ENCODE measurements at regions not wholly inside any gene's neighbourhood (a gene's known extent, or its start where the extent isn't known, plus 50 kb on each side); places are given as distances from the start of the nearest gene placed in this dataset.

DNA sequence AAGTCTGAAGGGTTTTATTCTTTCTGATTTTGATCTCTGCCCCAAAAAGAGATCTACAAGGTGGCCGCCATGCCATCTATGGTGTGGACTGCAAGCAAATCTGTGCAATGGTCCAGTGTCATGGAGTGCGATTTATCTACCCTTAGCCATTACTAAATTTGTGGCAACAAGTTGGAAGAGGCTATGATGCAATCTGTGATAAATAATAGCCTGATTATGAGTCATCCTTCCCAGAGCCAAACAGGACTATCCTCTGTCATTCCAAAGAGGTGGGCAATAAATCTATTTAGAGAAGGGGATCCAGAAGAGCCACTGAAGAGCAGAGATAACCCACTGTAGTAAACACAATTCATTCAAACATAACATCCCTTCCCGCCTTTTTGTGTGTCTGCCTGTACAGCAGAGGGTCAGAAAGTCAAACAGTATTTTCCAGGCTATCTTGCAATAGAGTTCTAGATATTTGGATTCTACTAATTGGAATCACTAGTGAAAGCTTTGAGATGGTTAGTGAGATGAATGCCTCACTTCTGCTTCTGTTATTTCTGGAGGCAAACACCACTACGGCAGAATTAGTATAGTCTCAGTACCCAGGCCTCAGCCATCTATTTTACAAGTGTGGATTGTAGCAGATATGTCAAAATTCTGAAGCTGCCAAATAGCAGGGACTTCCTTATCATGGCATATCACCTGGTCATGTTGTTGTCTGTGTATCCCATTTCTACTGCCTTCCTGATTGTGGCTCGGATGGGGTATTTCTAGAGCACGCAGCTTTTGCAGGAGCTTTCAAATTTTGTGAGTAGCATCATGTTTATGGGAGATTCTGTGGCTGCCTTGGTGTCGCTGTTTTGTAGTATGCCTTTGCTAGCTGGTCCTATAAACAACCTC is 192.0 kb downstream of the SMIM20 start:
- H3K27ac ChIP-seq = no peak overlapping the region
- no peaks in the 10 kb centered on the region for H3K27me3 ChIP-seq
- no peak for DNase-seq
- peaks cover 5% of the 10 kb centered on the region for H3K4me1 ChIP-seq
- H3K9me3 ChIP-seq (replicated peaks) = peaks cover 6% of the 10 kb centered on the region; the same call in 1 of the 2 replicates
- no peaks in the 10 kb centered on the region for H3K36me3 ChIP-seq
- no peak overlapping the region for H3K4me3 ChIP-seq

- DNase-seq = no peak
- Histone ChIP-seq H3K27ac (no peak overlapping the region), H3K4me3 (no peak overlapping the region)
Measured at GRCh38 chr4:26106776-26107175, 192.8 kb downstream of the SMIM20 start.

DNA sequence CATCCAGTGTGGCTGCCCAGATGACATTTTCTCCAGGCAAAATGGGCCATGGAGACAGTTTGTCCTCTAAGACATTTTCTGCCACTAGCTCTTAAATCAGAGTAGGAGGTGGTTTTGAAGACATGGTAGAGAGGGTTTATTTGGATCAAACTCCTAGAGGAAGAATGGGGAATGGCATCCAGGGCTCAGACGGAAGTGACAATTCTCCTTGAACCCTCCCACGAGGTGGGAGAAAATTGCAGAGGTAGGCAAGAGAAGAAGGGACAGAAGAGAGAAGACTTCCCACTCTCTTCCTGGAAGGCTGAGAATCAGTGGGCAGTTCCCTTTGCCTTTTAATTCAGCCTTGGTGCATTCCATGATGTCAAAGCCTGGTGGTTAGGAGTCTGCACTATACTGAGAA is 194.0 kb downstream of the SMIM20 start:
- H3K9me3 ChIP-seq (replicated peaks) = peaks cover 12% of the 10 kb centered on the region
- no peaks in the 10 kb centered on the region for H3K27me3 ChIP-seq
- H3K4me1 ChIP-seq = peaks cover 5% of the 10 kb centered on the region
- DNase-seq = no peak
- no peaks in the 10 kb centered on the region for H3K36me3 ChIP-seq
- H3K27ac ChIP-seq = no peak overlapping the region
- no peak overlapping the region for H3K4me3 ChIP-seq

More at GRCh38 chr4:26106776-26107175, 192.8 kb downstream of the SMIM20 start:
- no peaks in the 10 kb centered on the region for H3K36me3 ChIP-seq
- H3K4me1 ChIP-seq = peaks cover 5% of the 10 kb centered on the region
- peaks cover 6% of the 10 kb centered on the region for H3K9me3 ChIP-seq (replicated peaks)
- H3K27me3 ChIP-seq = no peaks in the 10 kb centered on the region

DNA sequence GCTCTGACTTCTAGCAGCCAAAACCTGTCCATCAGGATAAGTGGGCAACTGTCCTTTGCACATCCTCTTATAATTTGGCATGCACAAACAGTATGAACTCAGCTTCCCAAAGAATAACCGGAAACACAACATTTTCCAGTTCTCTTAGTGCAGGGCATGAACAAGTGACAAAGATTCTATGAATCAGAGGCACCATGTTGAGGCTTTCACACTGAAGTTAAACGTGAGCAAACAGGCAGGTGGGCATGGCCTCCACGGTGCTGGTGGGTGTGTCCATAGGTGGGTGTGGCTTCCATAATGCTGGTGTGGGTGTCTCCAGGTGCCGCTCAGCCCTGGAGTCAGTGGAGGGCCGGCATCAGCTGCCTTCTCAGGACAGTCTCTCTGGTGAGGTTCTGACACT is 196.5 kb downstream of the SMIM20 start:
- Histone ChIP-seq H3K4me3 (no peak overlapping the region), H3K9me3 (replicated peaks) (peaks cover 27% of the 10 kb centered on the region), H3K27me3 (no peaks in the 10 kb centered on the region), H3K4me1 (peaks cover 5% of the 10 kb centered on the region; the same call in 1 of the 2 replicates), H3K27ac (no peak overlapping the region), H3K36me3 (no peaks in the 10 kb centered on the region)
- DNase-seq = no peak

DNA sequence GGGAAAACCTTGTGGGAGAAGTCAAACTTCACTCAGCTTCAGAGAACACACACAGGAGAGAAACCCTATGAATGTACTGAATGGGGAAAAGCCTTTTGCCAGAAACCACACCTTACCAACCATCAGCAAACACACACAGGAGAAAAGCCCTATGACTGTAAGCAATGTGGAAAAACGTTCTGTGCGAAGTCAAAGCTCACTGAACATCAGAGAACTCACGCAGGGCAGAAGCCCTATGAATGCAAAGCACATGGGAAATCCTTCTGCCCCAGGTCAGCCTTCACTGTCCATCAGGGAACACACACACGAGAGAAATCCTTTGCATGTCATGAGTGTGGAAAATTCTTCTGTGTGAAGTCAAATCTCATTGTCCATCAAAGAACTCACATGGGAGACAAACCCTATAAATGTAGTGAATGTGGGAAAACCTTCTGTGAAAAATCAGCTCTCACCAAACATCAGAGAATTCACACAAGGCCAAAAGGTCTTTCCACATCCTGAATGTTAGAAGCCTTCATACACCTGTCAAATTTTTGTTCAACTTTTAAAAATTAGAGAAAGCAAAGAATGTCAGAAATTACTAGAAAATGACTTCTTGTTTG is 199.4 kb downstream of the SMIM20 start:
- Histone ChIP-seq H3K36me3 (no peaks in the 10 kb centered on the region), H3K27ac (no peak overlapping the region), H3K4me1 (no peaks in the 10 kb centered on the region), H3K27me3 (no peaks in the 10 kb centered on the region), H3K9me3 (replicated peaks) (peaks cover 23% of the 10 kb centered on the region), H3K4me3 (no peak overlapping the region)
- DNase-seq = no peak

DNA sequence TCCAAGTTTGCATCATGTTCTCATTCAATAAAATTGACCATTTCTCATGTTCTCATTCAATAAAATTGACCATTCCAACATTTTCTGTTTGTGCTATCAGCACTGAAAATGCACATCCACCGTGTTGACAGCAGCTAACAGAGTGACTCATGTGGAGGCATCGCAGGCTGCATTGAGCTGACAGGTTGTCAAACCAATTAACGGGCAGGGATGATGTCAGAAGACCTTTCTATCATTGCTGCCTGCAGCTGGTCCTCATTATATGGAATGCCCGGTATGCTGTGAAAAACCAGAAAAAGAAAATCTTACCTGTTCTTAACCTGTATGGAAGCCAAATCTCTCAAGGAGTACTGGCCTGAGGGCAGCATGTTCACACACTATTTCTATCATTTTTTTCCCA is 202.0 kb downstream of the SMIM20 start:
- Histone ChIP-seq H3K27me3 (no peaks in the 10 kb centered on the region), H3K4me1 (no peaks in the 10 kb centered on the region), H3K27ac (no peak overlapping the region), H3K4me3 (no peak overlapping the region), H3K9me3 (replicated peaks) (peaks cover 23% of the 10 kb centered on the region), H3K36me3 (no peaks in the 10 kb centered on the region)
- no peak for DNase-seq

- H3K9me3 ChIP-seq (replicated peaks) = no peaks in the 10 kb centered on the region
- H3K27me3 ChIP-seq = no peaks in the 10 kb centered on the region
- H3K4me1 ChIP-seq = 0 out of 2 replicates have a peak, but pooled peaks cover 2% of the 10 kb centered on the region
- no peak overlapping the region for H3K4me3 ChIP-seq
- no peak overlapping the region for H3K27ac ChIP-seq
- H3K36me3 ChIP-seq = no peaks in the 10 kb centered on the region
- no peak for DNase-seq
Measured at GRCh38 chr4:26120098-26120825, 200.6 kb upstream of the RBPJ start.

- H3K4me1 ChIP-seq = peaks cover 2% of the 10 kb centered on the region; the same call in 1 of the 2 replicates
- H3K9me3 ChIP-seq (replicated peaks) = no peaks in the 10 kb centered on the region
- no peak overlapping the region for H3K4me3 ChIP-seq
- no peaks in the 10 kb centered on the region for H3K36me3 ChIP-seq
- H3K27me3 ChIP-seq = no peaks in the 10 kb centered on the region
- H3K27ac ChIP-seq = no peak overlapping the region
- no peak for DNase-seq
Measured at GRCh38 chr4:26122690-26123089, 198.1 kb upstream of the RBPJ start.

DNA sequence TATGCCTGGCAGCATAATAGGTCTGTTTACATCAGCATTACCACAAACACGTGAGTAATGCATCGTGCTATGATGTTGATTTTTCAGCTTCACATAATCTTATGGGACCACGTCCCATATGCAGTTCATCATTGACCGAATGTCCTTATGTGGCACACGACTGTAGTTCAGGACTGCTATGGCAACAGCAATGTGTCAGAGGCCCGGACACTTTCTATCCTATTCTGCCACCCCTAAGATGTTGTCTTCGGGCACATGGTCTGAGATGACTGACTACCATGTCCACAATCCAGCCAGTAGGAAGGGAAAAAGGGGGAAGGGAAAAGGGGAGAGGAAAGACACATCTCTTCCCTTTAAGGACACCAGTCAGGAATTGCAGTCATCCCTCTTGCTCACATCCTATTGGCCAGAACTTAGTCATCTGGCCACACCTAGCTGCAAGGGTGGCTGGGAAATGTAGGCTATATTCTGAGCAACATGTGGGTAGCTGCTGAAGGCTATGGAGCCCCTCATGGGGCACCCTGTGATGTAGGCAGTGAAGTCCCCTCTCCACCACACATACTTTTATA is 196.0 kb upstream of the RBPJ start:
- Histone ChIP-seq H3K9me3 (replicated peaks) (no peaks in the 10 kb centered on the region), H3K36me3 (no peaks in the 10 kb centered on the region), H3K4me1 (peaks cover 2% of the 10 kb centered on the region; the same call in 1 of the 2 replicates), H3K27ac (no peak overlapping the region), H3K4me3 (no peak overlapping the region), H3K27me3 (no peaks in the 10 kb centered on the region)
- DNase-seq = peak in 1 of 2 experiments; percentile 39

GRCh38 chr4:26126143-26126718 is 194.6 kb upstream of the RBPJ start:
- H3K36me3 ChIP-seq = no peaks in the 10 kb centered on the region
- no peak overlapping the region for H3K4me3 ChIP-seq
- no peaks in the 10 kb centered on the region for H3K9me3 ChIP-seq (replicated peaks)
- DNase-seq = no peak
- H3K27me3 ChIP-seq = no peaks in the 10 kb centered on the region
- no peak overlapping the region for H3K27ac ChIP-seq
- H3K4me1 ChIP-seq = peaks cover 2% of the 10 kb centered on the region; the same call in 1 of the 2 replicates

- no peaks in the 10 kb centered on the region for H3K36me3 ChIP-seq
- H3K9me3 ChIP-seq (replicated peaks) = no peaks in the 10 kb centered on the region
- H3K27ac ChIP-seq = no peak overlapping the region
- peaks cover 2% of the 10 kb centered on the region; the same call in 1 of the 2 replicates for H3K4me1 ChIP-seq
- no peaks in the 10 kb centered on the region for H3K27me3 ChIP-seq
- peak; percentile 22 to 31 for DNase-seq
- H3K4me3 ChIP-seq = no peak overlapping the region
Measured at GRCh38 chr4:26126994-26127393, 193.8 kb upstream of the RBPJ start.

DNA sequence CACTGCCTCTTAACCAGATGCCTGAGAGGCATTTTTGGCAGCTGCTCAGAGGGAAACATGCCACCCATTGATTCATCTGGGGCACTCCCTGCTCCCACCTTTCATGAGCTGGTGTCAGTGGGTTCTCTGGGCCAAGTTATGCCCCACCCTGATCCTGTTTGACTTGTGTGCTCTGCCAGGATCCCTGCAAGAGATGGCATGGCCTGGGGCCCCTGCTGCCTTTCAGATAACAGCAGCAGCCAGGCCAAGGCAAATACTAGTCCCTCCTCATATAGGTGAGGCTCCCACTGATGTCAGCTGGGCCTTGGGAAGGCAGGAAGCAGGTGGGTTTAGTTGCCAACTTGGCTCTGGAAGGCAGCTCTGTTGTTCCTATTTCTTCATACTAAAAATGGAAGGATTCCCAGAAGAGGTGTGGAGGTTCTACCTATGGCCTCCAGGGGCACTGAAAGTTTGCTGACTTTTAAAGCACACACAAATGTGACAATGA is 192.9 kb upstream of the RBPJ start:
- Histone ChIP-seq H3K4me1 (peaks cover 2% of the 10 kb centered on the region; the same call in 1 of the 2 replicates), H3K27me3 (no peaks in the 10 kb centered on the region), H3K36me3 (no peaks in the 10 kb centered on the region), H3K4me3 (no peak overlapping the region), H3K27ac (no peak overlapping the region), H3K9me3 (replicated peaks) (no peaks in the 10 kb centered on the region)
- no peak for DNase-seq

GRCh38 chr4:26130173-26130572 is 190.6 kb upstream of the RBPJ start:
- Histone ChIP-seq H3K4me3 (no peak overlapping the region), H3K36me3 (no peaks in the 10 kb centered on the region), H3K27me3 (no peaks in the 10 kb centered on the region), H3K27ac (no peak overlapping the region), H3K9me3 (replicated peaks) (no peaks in the 10 kb centered on the region), H3K4me1 (no peaks in the 10 kb centered on the region; the same call in 1 of the 2 replicates)
- no peak for DNase-seq

GRCh38 chr4:26130841-26131432 is 189.9 kb upstream of the RBPJ start:
- H3K4me3 ChIP-seq = no peak overlapping the region
- H3K36me3 ChIP-seq = no peaks in the 10 kb centered on the region
- no peaks in the 10 kb centered on the region for H3K27me3 ChIP-seq
- DNase-seq = no peak
- no peaks in the 10 kb centered on the region for H3K9me3 ChIP-seq (replicated peaks)
- H3K4me1 ChIP-seq = no peaks in the 10 kb centered on the region; the same call in 1 of the 2 replicates
- no peak overlapping the region for H3K27ac ChIP-seq
